Heart right ventricle (tissue), 16 donors: ENCODE measurements at regions not wholly inside any gene's neighbourhood (a gene's known extent, or its start where the extent isn't known, plus 50 kb on each side); places are given as distances from the start of the nearest gene placed in this dataset.

Source experiments
- ATAC-seq, 8 donors: fragments of 200-7000 bp; cut with Tn5 transposase; one replicate each; pipeline ENCODE4 v1.9.1; 2020; ENCODE audit warnings: mild to moderate bottlenecking in 8 of 8, moderate library complexity in 8 of 8, moderate number of reproducible peaks in 1 of 8
- DNase-seq, 2 donors: peaks; one replicate each; pipeline ENCODE4 v3.0.0-alpha.2; 2020
- H3K27ac ChIP-seq, 10 donors: fragments of 200-600 bp; sonication (generic) in 2 of 10; one replicate each; pipeline versions ENCODE4 v1.5.0 to v1.8.0; 2020 to 2022; ENCODE audit warnings: mild to moderate bottlenecking in 3 of 10
- H3K27me3 ChIP-seq, 7 donors: fragments of 200-600 bp; one replicate each; pipeline ENCODE4 v1.8.0; 2021 to 2022; ENCODE audit warnings: mild to moderate bottlenecking in 2 of 7
- H3K36me3 ChIP-seq, 9 donors: fragments of 200-600 bp; sonication (generic) in 1 of 9; one replicate each; pipeline versions ENCODE4 v1.5.0 to v1.8.0; 2020 to 2022; ENCODE audit warnings: mild to moderate bottlenecking in 2 of 9
- H3K4me1 ChIP-seq, 9 donors: fragments of 200-600 bp; sonication (generic) in 1 of 9; one replicate each; pipeline versions ENCODE4 v1.5.0 to v1.8.0; 2020 to 2022; ENCODE audit warnings: mild to moderate bottlenecking in 4 of 9
- H3K4me3 ChIP-seq, 10 donors: fragments of 200-600 bp; sonication (generic) in 2 of 10; one replicate each; pipeline versions ENCODE4 v1.5.0 to v1.8.0; 2020 to 2022; ENCODE audit warnings: mild to moderate bottlenecking in 7 of 10, moderate library complexity in 2 of 10
- H3K9me3 ChIP-seq, 11 donors: fragments of 200-600 bp in 10 of 11; sonication (generic) in 2 of 11; one replicate each; pipeline versions ENCODE4 v1.5.0 to v1.8.0; 2013 to 2022; ENCODE audit warnings: mild to moderate bottlenecking in 2 of 11, control low read depth in 1 of 11, moderate library complexity in 1 of 11
- WGBS, 2 donors: extraction: QIAGEN DNeasy Blood & Tissue Kit; methylation state at CpG; one replicate each; pipeline ENCODE4 v1.1.7; 2013; ENCODE audit warnings: inconsistent platforms in 1 of 2; 5-methylcytosine and 5-hydroxymethylcytosine counted together
- intact Hi-C, 10 donors: fragments of 100-400 bp; cut with DNase I; formaldehyde crosslinking; loops; one replicate each; pipeline versions ENCODE4 v1.11.1 to v1.14.2; 2022
- TF ChIP-seq, protein P1 (sequence below), 9 donors: fragments of 200-600 bp; sonication (generic) in 2 of 9; IDR thresholded peaks; one replicate each; pipeline versions ENCODE4 v1.5.0 to v1.8.0; 2021 to 2022; ENCODE audit warnings: antibody characterized with exemption in 9 of 9, mild to moderate bottlenecking in 5 of 9, moderate library complexity in 1 of 9
- donor health status: Arrhythmogenic right ventricular cardiomyopathy.
- donor health status: ischemic (EF 13 %, LVEDD 7.1; RV severe dilation, severe dysfunction).
- donor health status: healthy with polysubstance abuse.
- donor health status: DM: no; HTN: yes; CAD: no.
- donor health status: DM: no; HTN: no; CAD: no.
- donor health status: ischemic (EF 25% LVEDD 6.9; RV normal size, moderate dysfunction).
- donor health status: ischemic (EF 25% LVEDD 5.7; RV mildly dilated, moderate dysfunction).
- donor health status: healthy.
- donor health status: DM: yes; HTN: yes; CAD: no.
- donor health status: Ischemic cardiomyopathy.
- donor health status: ischemic (EF 35%, LVEDD 5.7; RV mildly dilated, moderate dysfunction).
- donor health status: nonischemic (EF 11% LVEDD 7.7; RV severe dilation, severe dysfunction).
- donor health status: DM: yes; HTN: yes; CAD: no.
- donor health status: PGD.
- donor health status: ischemic (EF 29% LVEDD 5.4; RV normal size, mild dysfunction).
- donor health status: nonischemic (EF 23%, LVEDD 6.1; RV moderate dilation, normal function).

DNA sequence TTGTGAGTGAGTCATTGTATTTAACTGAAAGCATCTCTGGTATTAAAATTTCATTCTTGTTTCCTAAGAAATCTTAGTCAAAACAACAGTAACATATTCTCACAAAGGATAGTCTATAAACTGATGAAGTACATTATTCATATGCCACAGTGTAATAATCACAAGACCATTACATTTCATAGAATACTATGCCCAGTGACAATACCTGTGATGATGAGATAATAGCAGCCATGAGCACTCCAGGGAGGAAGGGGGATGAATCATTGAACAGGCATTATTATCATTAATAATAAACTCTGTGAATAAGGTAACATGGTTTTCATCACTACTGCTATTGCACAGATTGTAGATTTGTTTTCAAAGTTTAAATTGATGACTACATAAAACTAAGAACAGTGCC, 667.9 kb downstream of the EPM2A start:
- ATAC-seq (no peak), DNase-seq (no peak)
- intact Hi-C loops, result no loop called here

DNA sequence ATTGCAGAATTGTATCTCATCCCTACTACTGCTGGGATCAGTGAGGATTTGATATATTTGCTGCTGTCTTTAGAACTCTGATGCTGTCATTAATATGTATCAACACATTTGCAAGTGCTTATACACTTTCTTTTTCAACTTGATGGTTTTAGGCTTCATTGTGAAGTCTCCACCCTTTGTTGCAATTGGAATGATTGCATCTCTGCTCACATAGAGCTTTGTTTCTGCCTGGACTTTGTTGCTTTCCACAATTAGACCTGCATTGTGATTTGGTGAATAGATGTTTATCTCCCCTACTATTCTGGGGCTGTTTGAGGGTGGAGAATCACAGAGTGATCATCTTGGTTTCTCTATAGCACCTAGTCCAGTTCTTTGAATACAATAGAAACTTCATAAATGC, 666.7 kb downstream of the EPM2A start:
- no peaks in the 10 kb centered on the region for H3K36me3 ChIP-seq
- H3K4me1 ChIP-seq, result no peaks in the 10 kb centered on the region
- no peak overlapping the region for H3K4me3 ChIP-seq
- peaks cover 0 to 8% (median 0%) of the 10 kb centered on the region in 11 donors for H3K9me3 ChIP-seq
- no peaks in the 10 kb centered on the region for H3K27me3 ChIP-seq
- no peak overlapping the region for H3K27ac ChIP-seq
- TF ChIP-seq, protein P1, sequence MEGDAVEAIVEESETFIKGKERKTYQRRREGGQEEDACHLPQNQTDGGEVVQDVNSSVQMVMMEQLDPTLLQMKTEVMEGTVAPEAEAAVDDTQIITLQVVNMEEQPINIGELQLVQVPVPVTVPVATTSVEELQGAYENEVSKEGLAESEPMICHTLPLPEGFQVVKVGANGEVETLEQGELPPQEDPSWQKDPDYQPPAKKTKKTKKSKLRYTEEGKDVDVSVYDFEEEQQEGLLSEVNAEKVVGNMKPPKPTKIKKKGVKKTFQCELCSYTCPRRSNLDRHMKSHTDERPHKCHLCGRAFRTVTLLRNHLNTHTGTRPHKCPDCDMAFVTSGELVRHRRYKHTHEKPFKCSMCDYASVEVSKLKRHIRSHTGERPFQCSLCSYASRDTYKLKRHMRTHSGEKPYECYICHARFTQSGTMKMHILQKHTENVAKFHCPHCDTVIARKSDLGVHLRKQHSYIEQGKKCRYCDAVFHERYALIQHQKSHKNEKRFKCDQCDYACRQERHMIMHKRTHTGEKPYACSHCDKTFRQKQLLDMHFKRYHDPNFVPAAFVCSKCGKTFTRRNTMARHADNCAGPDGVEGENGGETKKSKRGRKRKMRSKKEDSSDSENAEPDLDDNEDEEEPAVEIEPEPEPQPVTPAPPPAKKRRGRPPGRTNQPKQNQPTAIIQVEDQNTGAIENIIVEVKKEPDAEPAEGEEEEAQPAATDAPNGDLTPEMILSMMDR (IDR thresholded peaks at IDR 0.05), result no peak
- DNase-seq (no peak), ATAC-seq (no peak)
- intact Hi-C loops, result no loop called here

More for the DNA sequence above, 667.9 kb downstream of the EPM2A start:
- H3K27me3 ChIP-seq, result no peaks in the 10 kb centered on the region
- TF ChIP-seq, protein P1 (IDR thresholded peaks at IDR 0.05), result no peak
- no peak overlapping the region for H3K27ac ChIP-seq
- H3K36me3 ChIP-seq, result no peaks in the 10 kb centered on the region
- peaks cover 0 to 8% (median 0%) of the 10 kb centered on the region in 11 donors for H3K9me3 ChIP-seq
- H3K4me3 ChIP-seq, result no peak overlapping the region
- no peaks in the 10 kb centered on the region for H3K4me1 ChIP-seq

DNA sequence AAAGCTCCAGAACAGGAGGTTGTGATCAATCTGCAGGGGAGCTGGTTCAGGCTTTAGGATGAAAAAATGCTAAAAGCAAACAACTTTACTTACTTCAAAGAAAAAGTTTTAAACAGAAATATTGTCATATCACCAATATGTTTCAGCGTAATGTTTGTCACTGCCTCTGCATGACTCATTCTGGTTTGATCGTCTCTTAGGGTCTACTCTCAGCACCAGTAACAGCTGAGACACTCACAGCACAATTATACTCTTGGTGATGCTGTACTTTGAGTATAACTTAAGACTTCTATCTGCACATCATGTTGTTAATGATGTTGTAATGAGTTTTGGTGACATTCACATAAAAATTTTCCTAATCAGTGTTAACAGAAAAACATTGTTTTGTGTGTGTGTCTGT, 665.4 kb downstream of the EPM2A start:
- Histone ChIP-seq H3K27ac (no peak overlapping the region), H3K36me3 (no peaks in the 10 kb centered on the region), H3K27me3 (no peaks in the 10 kb centered on the region), H3K4me1 (no peaks in the 10 kb centered on the region), H3K9me3 (peaks cover 0 to 10% (median 0%) of the 10 kb centered on the region in 11 donors), H3K4me3 (no peak overlapping the region)
- WGBS, 2 donors, result 76 to 82% methylated on average over 2 of the region's 2 CpGs
- DNase-seq (no peak), ATAC-seq (no peak)
- TF ChIP-seq, protein P1 (IDR thresholded peaks at IDR 0.05), result no peak
- intact Hi-C loops, result no loop called here

DNA sequence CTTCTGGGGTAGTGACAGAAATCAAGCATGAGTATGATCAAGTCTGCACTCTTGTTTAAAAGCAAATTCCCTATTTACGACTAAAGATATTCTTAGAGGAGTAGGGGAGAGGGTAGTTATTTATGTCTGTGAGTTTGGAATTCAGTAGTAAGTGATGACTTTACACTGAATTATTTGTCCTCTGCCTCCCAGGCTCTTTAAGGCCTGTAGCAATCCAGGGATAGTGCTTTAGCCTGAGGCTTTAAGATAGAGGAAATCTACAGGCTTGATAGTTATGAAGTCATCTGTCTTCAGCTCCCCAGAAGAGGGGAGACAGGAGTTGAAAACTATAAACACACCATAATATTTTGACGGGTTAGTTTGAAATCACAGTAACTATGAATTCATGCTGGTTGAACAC, 664.5 kb downstream of the EPM2A start:
- Histone ChIP-seq H3K27ac (no peak overlapping the region), H3K9me3 (peaks cover 0 to 16% (median 0%) of the 10 kb centered on the region in 11 donors), H3K4me1 (no peaks in the 10 kb centered on the region), H3K36me3 (no peaks in the 10 kb centered on the region), H3K4me3 (no peak overlapping the region), H3K27me3 (no peaks in the 10 kb centered on the region)
- 35 to 77% methylated on average over 2 of the region's 2 CpGs for WGBS, 2 donors
- DNase-seq, result no peak
- intact Hi-C loops, result no loop called here
- no peak for ATAC-seq
- TF ChIP-seq, protein P1 (IDR thresholded peaks at IDR 0.05), result no peak

DNA sequence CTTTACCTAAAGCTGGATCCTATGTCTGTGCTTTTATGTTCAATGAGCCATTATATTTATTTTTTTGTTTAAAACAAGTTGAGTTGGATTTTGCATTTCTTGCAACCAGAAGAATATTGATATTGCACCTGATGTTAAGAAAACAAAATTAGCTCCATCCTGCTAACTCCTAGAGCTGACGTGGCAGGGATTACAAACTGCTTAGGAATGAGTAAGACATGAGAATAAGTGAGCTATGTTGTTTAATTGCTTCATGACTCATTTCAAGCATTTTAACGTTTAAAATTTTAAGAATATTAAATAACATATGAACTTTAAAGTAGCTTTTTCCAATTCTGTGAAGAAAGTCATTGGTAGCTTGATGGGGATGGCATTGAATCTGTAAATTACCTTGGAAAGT, 663.5 kb downstream of the EPM2A start:
- H3K4me1 ChIP-seq, result no peaks in the 10 kb centered on the region
- DNase-seq (no peak), ATAC-seq (no peak)
- TF ChIP-seq, protein P1 (IDR thresholded peaks at IDR 0.05), result no peak
- H3K27me3 ChIP-seq, result no peaks in the 10 kb centered on the region
- H3K36me3 ChIP-seq, result no peaks in the 10 kb centered on the region
- no peak overlapping the region for H3K27ac ChIP-seq
- WGBS, 2 donors, result 85 to 91% methylated on average over 2 of the region's 2 CpGs
- no peak overlapping the region for H3K4me3 ChIP-seq
- peaks cover 0 to 25% (median 0%) of the 10 kb centered on the region in 11 donors for H3K9me3 ChIP-seq
- intact Hi-C loops, result no loop called here
